HepG2 (cell line): ENCODE measurements at regions not wholly inside any gene's neighbourhood (a gene's known extent, or its start where the extent isn't known, plus 50 kb on each side); places are given as distances from the start of the nearest gene placed in this dataset.

Experiments used
- ATAC-seq: fragments of 200-7000 bp; cut with Tn5 transposase; 3 replicates; pipeline ENCODE4 v1.9.1; 2020; ENCODE audit warnings: mild to moderate bottlenecking, moderate library complexity
- BruUV-seq: library from RNA; stranded (reverse); fragments of 400-500 nt; replicated peaks from 2 replicates; lab custom pipeline; 2021; lab: Mats Ljungman, UMichigan
- CTCF ChIA-PET: fragments of 300-600 bp; formaldehyde crosslinking; extraction: SDS; loops from one replicate; lab custom pipeline; 2021; ENCODE audit warnings: low total read pairs, inconsistent platforms, low intra/inter-chr PET ratio; lab: Yijun Ruan, JAX
- POLR2A ChIA-PET: fragments of 350-600 bp; sonication (Branson Sonifier 250); formaldehyde crosslinking; loops from one replicate; lab custom pipeline; 2020; ENCODE audit warnings: antibody characterized with exemption, inconsistent platforms; lab: Yijun Ruan, JAX
- DNase-seq: peaks from one replicate; pipeline ENCODE4 v3.0.0-alpha.2; 2015; ENCODE audit warnings: low spot score
- FAIRE-seq: peaks from 3 replicates; lab custom pipeline; 2011; peaks lifted over from hg19 to GRCh38; lab: Jason Lieb, UNC
- H2AFZ ChIP-seq: one replicate; pipeline ENCODE4 v1.6.1; 2011; ENCODE audit warnings: low read length, inconsistent platforms
- H3K27ac ChIP-seq: fragments of 300-600 bp; 3 replicates; pipeline ENCODE4 v1.8.0; 2011; ENCODE audit warnings: mixed run types, mild to moderate bottlenecking, mixed read lengths, low read length, inconsistent platforms; ENCODE audit not compliant: insufficient read depth; ENCODE audit errors: extremely low read length
- H3K27me3 ChIP-seq, 2 experiments: fragments of 200-600 bp in 1 of 2; 2 replicates in 1 of 2; 3 replicates in 1 of 2; pipeline versions ENCODE4 v1.6.0 to v1.8.0; 2011; ENCODE audit warnings: low read length in 2 of 2, mild to moderate bottlenecking in 2 of 2, moderate library complexity in 2 of 2, inconsistent platforms in 1 of 2; ENCODE audit not compliant: insufficient read depth in 2 of 2, control insufficient read depth in 1 of 2
- H3K36me3 ChIP-seq, 2 experiments: fragments of 200-600 bp in 1 of 2; replicated peaks in 1 of 2; 2 replicates in 1 of 2; 3 replicates in 1 of 2; pipeline versions ENCODE4 v1.5.1 to v1.8.0; 2011; ENCODE audit warnings: low read length in 2 of 2, inconsistent platforms in 1 of 2; ENCODE audit not compliant: insufficient read depth in 2 of 2, control insufficient read depth in 1 of 2
- H3K4me1 ChIP-seq: 2 replicates; pipeline ENCODE4 v1.5.1; 2012; ENCODE audit warnings: low read length, inconsistent platforms; ENCODE audit not compliant: insufficient read depth
- H3K4me2 ChIP-seq: 2 replicates; pipeline ENCODE4 v1.6.0; 2011; ENCODE audit warnings: low read depth, low read length, inconsistent platforms
- H3K4me3 ChIP-seq, 3 experiments: fragments of 200-600 bp in 1 of 3; sonication (generic), shearing (Covaris generic) in 1 of 3; replicated peaks in 1 of 3; 2 replicates each; pipeline ENCODE4 v1.5.1; 2011 to 2016; ENCODE audit warnings: low read length in 3 of 3, inconsistent platforms in 2 of 3, low read depth in 2 of 3, mild to moderate bottlenecking in 2 of 3, control low read depth in 1 of 3, mixed read lengths in 1 of 3; ENCODE audit not compliant: insufficient read depth in 1 of 3
- H3K79me2 ChIP-seq: one replicate; pipeline ENCODE4 v1.6.1; 2011; ENCODE audit warnings: low read length, inconsistent platforms; ENCODE audit not compliant: insufficient read depth
- H3K9ac ChIP-seq: 2 replicates; pipeline ENCODE4 v1.6.0; 2011; ENCODE audit warnings: mild to moderate bottlenecking, low read depth, low read length, inconsistent platforms; ENCODE audit not compliant: insufficient read depth
- H3K9me3 ChIP-seq: 2 replicates; pipeline ENCODE4 v1.5.1; 2012; ENCODE audit warnings: mild to moderate bottlenecking, low read length
- H4K20me1 ChIP-seq: 2 replicates; pipeline ENCODE4 v1.6.0; 2011; ENCODE audit warnings: inconsistent platforms, mild to moderate bottlenecking, low read length, moderate library complexity; ENCODE audit not compliant: insufficient read depth
- HIVEP1 ChIP-seq: sonication (generic); formaldehyde crosslinking; IDR thresholded peaks from 2 replicates; pipeline ENCODE4 v1.4.0; 2020; ENCODE audit warnings: mild to moderate bottlenecking, missing genetic modification reagents
- MIXL1 ChIP-seq: IDR thresholded peaks from 2 replicates; pipeline ENCODE4 v1.6.1; 2016
- TEAD2 ChIP-seq: sonication (generic); formaldehyde crosslinking; IDR thresholded peaks from 2 replicates; pipeline ENCODE4 v1.9.0; 2021; ENCODE audit warnings: missing genetic modification reagents
- in situ Hi-C: cut with HindIII; loops from 2 replicates; pipeline ENCODE4 v1.10.0; 2017; ENCODE audit warnings: low pct_unique_long_range_greater_than_20kb; ENCODE audit not compliant: extremely low pct_ligation_motif_present
- intact Hi-C: fragments of 100-400 bp; cut with micrococcal nuclease; formaldehyde crosslinking; loops from one replicate; pipeline ENCODE4 v1.10.0; 2022; ENCODE audit not compliant: unreplicated experiment
- TF ChIP-seq, protein P1 (sequence below), 2 experiments: fragments of 450-650 bp in 1 of 2; sonication (generic) in 1 of 2; formaldehyde crosslinking; IDR thresholded peaks; 2 replicates each; pipeline versions ENCODE4 v1.5.0 to v1.8.0; 2020 to 2022; ENCODE audit warnings: mild to moderate bottlenecking in 1 of 2, missing genetic modification reagents in 1 of 2
- TF ChIP-seq, protein P2 (sequence below), 2 experiments: sonication (generic) in 1 of 2; formaldehyde crosslinking in 1 of 2; IDR thresholded peaks; 2 replicates each; pipeline versions ENCODE4 v1.4.0 to v1.6.1; 2016 to 2020; ENCODE audit warnings: borderline replicate concordance in 1 of 2, low read depth in 1 of 2, mild to moderate bottlenecking in 1 of 2, missing genetic modification reagents in 1 of 2

GRCh38 chr21:25409978-25410377 is 197.3 kb downstream of the MRPL39 start:
- in situ Hi-C loops (no loop called here), intact Hi-C loops (no loop called here)
- Histone ChIP-seq H3K27ac (no peak overlapping the region), H3K4me3 (no peak overlapping the region), H3K9me3 (peaks cover 50% of the 10 kb centered on the region), H3K9ac (no peak overlapping the region), H3K4me2 (no peak overlapping the region), H3K27me3 (no peaks in the 10 kb centered on the region), H4K20me1 (no peaks in the 10 kb centered on the region), H2AFZ (no peak overlapping the region), H3K4me1 (no peaks in the 10 kb centered on the region), H3K79me2 (no peaks in the 10 kb centered on the region), H3K36me3 (no peaks in the 10 kb centered on the region)
- FAIRE-seq: no peak
- TF ChIP-seq, protein P1, sequence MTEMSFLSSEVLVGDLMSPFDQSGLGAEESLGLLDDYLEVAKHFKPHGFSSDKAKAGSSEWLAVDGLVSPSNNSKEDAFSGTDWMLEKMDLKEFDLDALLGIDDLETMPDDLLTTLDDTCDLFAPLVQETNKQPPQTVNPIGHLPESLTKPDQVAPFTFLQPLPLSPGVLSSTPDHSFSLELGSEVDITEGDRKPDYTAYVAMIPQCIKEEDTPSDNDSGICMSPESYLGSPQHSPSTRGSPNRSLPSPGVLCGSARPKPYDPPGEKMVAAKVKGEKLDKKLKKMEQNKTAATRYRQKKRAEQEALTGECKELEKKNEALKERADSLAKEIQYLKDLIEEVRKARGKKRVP (CRISPR knock-in tag; IDR thresholded peaks at IDR 0.05): no peak
- TF ChIP-seq, protein P2, sequence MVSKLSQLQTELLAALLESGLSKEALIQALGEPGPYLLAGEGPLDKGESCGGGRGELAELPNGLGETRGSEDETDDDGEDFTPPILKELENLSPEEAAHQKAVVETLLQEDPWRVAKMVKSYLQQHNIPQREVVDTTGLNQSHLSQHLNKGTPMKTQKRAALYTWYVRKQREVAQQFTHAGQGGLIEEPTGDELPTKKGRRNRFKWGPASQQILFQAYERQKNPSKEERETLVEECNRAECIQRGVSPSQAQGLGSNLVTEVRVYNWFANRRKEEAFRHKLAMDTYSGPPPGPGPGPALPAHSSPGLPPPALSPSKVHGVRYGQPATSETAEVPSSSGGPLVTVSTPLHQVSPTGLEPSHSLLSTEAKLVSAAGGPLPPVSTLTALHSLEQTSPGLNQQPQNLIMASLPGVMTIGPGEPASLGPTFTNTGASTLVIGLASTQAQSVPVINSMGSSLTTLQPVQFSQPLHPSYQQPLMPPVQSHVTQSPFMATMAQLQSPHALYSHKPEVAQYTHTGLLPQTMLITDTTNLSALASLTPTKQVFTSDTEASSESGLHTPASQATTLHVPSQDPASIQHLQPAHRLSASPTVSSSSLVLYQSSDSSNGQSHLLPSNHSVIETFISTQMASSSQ (IDR thresholded peaks at IDR 0.05; ENCODE audit: low read depth): no peak
- TF ChIP-seq, protein P2 (CRISPR knock-in tag; IDR thresholded peaks at IDR 0.05; ENCODE audit: borderline replicate concordance): no peak
- no peak for TF ChIP-seq TEAD2 (CRISPR knock-in tag)
- TF ChIP-seq HIVEP1 (CRISPR knock-in tag): no peak
- TF ChIP-seq MIXL1 (CRISPR knock-in tag): no peak
- CTCF ChIA-PET: no interaction called here
- POLR2A ChIA-PET: no interaction called here
- DNase-seq: no peak
- ATAC-seq: no peak
- BruUV-seq: no TSS peak
